ENCODE measurements at regions not wholly inside any gene's neighbourhood (a gene's known extent, or its start where the extent isn't known, plus 50 kb on each side); places are given as distances from the start of the nearest gene placed in this dataset.
A peak's percentile ranks its signal among the peaks of the same experiment; 100 is the strongest.

DNA sequence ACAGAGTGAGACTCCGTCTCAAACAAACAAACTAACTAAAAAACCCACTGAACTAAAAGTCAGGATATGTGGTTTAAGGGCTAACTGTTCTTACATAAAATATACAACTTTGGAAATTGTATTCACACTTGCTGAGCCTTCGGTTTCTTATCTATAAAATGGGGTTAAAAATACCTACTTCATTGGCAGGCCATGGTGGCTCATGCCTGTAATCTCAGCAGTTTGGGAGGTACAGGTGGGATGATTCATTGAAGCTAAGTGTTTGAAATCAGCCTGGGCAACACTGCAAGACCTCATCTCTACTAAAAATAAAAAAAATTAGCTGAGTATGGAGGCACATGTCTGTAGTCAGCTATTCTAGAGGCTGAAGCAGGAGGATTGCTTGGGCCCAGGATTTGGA is 115.4 kb upstream of the KLF6 start:
- in situ Hi-C loops (cut with HindIII; ENCODE audit: low sequenced_read_pairs): no loop called here
- no peak for DNase-seq (ENCODE audit: low spot score)

DNA sequence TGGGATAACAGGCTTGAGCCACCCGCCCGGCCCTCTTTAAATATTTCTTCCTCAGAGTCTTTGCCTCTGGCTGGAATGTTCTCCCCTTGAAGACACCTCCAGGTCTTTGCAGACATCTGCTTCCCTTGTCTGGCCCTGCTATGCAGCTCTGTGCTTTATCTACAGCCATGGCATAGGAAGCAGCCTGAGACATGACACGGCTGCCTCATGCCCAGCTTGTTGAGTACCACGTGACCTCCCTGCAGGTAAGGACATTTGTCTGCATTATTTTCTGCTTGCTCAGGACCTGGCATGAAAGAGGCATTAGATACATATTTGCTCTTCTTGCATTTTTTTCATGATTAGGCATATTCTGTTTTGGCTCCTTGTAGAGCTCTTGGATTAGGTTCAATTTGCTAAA is 113.8 kb upstream of the KLF6 start:
- DNase-seq (ENCODE audit: low spot score): no peak
- in situ Hi-C loops (cut with HindIII; ENCODE audit: low sequenced_read_pairs): no loop called here

DNA sequence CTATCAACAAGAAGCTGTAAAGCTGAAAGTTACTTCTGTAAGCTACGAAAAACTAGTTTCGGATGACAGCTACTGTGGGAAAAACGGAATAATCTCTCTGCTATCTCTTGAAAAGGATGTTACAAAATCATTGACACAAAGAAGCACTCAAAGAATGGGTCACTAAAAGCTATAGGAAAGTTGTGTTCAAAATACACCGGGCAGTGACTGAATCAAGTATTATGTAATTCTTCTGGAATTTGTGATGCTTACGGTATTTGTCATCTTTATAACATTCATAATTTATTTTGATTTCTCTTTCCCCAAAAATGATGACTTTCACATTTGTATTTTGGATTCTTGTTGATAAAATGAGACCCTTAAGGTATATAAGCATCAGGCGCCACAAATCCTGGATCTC is 112.1 kb upstream of the KLF6 start:
- in situ Hi-C loops (cut with HindIII; ENCODE audit: low sequenced_read_pairs): no loop called here
- no peak for DNase-seq (ENCODE audit: low spot score)

DNA sequence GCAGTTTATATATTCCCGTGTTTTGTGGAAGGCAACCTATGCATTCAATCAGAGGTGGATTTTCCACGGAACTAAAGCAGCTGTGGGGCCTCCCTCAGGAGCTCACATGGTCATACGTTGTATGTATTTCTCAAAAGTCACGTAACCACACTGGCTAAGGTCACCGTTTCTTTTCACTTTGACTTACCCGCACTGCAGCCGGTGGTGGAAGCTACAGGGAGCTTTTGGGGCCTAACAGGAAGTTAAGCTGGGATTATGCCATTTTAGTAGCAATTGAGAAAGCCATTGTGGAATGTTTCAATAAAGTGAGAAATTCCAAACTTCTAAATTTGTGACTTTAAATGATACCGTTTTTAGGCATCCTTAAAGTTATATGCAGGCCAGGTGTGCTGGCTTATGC is 111.2 kb upstream of the KLF6 start:
- in situ Hi-C loops (cut with HindIII; ENCODE audit: low sequenced_read_pairs): no loop called here
- DNase-seq (ENCODE audit: low spot score): no peak

DNA sequence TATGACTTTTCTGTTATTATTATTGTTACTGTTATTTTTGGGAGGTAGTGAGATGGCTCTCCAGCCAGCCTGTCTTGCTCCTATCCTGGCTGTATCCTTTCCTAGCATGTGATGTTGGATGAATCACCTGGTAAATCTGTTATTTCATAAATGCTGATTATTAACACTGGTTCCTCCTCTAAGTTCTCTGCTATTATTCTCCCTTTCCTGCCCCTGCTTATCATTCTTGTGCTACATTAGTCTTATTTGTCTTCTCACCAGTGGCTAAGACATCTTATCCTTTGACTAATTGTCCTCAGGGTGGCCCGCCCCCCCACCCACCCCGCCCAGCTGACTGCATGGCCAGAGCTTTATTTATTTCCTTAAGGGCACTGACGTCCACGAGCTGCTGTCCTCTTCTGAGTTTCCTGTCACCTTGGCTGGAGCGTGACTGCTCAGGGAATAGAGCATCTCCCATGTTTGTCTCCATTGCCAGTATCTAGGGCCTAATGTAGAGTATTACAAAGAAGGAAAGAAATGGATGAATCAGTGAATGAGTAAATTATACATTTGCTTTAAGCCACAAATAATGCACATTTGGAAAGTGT is 110.1 kb upstream of the KLF6 start:
- in situ Hi-C loops (cut with HindIII; ENCODE audit: low sequenced_read_pairs): no loop called here
- no peak for DNase-seq (ENCODE audit: low spot score)

DNA sequence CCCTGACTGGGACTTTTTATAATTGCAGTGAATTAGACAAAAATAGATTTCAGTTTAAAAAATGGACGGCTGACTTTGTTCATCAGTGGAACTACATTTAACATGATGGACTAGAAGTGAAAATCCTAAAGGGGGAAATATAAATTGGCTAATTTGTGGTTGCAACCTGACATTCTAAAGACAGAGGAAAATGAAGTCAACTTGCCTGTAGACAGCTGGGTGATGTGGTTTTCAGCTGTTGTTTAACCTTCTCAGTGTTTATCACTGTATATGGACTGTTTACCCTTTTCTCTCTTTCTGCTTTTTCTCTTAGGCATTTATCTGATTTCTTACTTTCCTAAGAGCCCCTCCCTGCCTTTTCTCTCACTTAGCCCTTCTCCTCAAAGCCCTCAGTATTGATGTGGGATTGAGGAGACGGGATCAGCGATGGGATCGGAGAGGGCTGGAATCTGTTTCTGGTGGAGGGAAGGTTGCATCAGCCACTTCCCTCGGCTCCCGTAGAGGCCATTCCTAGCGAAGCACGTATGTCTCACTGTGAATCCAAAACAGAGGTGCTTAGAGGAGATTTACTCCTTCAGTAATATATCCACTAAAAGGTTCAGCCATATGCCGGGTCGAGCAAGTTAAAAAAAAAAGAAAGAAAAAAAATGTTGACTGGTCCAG is 109.0 kb upstream of the KLF6 start:
- in situ Hi-C loops (cut with HindIII; ENCODE audit: low sequenced_read_pairs): no loop called here
- DNase-seq (ENCODE audit: low spot score): no peak

DNA sequence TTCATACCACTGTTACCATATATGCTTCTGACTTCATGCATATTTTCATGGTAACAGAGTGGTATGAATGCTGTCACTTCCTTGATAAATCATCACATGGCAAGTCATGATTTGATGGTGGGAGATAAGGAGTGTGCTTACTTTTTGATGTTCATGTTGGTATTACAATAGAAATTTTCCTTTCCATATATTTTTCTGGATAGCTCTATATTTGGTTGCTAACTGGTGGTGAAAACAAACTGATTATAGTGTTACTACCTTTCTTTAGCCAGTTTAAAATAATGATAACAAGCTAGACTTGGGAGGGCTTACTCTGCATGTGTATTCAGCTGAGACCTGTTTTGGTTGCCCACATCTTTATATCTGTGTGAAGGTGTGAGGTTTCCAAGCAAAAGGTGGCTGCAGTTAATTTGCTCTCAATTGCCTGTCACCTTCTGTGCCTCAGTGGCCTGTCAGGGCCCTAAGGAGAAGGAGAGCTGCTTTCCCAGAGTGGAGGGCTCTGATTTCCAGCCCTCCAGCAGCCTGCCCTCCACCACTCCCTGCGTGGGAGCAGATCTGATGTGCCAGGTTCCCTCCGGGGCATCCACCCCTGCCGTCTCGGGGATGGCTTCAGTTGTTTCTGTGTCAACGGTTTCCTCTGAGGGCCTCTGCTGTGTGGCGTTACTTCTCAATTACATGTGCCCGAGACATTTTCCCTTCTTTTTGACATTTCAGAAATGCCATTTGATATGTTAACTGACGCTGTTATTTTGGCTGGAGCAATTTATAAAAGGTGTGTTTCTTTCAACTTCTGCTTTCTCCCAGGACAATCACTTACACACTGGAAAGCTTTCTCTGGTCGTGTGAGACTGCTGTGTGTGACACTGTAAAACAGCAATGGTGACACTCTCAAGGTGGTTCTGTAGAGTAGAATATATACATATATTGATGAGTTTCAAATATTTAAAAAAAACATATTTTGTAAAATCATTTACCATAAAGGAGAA is 107.7 kb upstream of the KLF6 start:
- DNase-seq (ENCODE audit: low spot score): no peak
- in situ Hi-C loops (cut with HindIII; ENCODE audit: low sequenced_read_pairs): no loop called here

DNA sequence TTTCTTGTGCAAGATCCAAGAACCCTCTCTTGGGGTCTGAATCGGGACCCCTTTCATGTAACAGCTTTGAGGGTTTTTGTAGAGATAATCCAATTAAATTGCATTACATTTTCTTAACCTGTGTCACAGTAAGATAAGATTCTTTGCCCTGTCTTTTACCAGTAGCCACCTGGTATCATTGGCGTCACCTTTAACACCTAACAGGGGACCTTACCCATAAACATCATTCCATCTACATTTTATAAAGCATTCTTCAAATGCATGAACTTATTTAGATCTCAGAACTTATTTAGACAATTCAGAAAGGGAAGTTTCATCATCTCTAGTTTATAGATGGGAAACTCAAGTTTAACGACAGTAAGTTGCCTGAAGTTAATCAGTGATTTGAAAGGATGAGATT is 106.4 kb upstream of the KLF6 start:
- in situ Hi-C loops (cut with HindIII; ENCODE audit: low sequenced_read_pairs): no loop called here
- DNase-seq (ENCODE audit: low spot score): no peak

DNA sequence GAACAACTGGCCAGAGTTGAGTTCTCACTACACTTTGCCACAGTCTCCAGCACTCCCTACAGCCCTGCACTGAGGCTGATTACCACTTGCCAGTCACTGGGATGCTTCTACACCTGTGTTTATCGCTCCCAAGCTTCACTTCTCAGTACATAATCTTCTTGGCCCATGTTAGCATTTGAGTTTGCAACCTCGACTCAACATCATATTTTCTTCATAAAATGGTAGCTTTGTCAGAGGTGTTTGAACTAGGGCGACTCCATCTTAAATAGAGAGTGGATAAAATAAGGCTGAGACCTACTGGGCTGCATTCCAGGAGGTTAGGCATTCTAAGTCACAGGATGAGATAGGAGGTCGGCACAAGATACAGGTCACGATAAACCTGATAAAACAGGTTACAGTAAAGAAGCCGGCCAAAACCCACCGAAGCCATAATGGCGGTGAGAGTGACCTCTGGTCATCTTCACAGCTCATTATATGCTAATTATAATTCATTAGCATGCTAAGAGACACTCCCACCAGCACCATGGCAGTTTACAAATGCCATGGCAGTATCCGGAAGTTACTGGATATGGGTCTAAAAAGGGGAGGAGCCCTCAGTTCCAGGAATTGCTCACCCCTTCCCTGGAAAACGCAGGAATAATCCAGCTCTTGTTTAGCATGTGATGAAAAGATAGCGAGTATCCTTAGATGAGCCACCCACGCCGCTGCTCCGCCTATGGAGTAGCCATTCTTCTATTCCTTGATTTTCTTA is 105.8 kb upstream of the KLF6 start:
- DNase-seq (ENCODE audit: low spot score): no peak
- in situ Hi-C loops (cut with HindIII; ENCODE audit: low sequenced_read_pairs): no loop called here

DNA sequence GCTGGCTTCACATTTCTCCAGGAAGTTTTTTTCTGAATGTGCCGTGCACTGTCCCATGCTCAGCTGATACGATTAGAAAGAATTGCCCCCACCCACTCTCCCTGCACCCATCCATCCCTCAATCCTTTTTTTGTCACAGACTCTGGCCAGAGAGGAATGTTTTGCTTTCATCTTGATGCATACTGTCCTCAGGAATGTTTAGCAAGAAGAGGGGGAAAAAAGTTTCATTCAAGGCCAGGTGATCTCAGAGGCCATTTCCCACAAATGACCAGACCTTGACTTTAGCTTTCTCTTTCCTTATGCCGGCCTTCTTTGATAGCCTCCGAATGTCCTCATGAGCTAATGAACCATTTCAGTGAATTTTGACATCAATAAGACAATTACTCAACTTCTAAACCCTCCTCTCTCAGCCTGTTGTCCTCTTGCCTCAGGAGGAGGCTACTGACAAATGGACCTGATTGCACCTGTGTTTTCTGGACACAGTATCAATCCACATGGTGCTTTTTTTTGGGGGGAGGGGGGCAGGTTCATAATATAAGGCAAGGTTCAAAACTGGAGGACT is 105.0 kb upstream of the KLF6 start:
- DNase-seq (ENCODE audit: low spot score): no peak
- in situ Hi-C loops (cut with HindIII; ENCODE audit: low sequenced_read_pairs): no loop called here

DNA sequence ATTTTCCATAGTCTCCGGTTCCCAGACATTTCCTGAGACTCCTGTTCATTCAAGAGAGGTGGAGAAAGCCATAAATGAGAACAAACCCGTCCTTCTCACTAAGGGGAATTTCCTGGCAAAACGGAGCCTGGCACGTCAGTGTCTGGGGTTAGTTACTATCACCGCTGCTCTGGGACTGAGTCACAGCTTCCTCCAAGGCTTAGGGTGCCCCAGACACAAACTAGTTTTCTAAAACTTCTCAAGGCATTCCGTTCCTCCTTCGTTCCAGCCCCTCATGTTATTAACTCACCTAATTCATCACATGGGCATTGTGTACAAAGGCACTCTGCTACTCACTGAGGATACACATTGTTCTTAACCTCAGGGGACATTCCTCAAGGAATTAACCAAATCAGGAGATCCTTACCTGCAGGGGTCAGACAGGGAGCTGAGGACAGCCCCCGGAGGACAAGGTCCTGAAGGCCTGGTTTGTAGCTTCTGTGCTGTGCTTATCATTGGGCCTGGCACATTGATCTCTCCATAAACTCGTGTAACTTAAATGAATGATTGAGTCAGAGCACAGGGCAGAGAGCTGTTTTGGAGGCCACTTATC is 103.0 kb upstream of the KLF6 start:
- peak; percentile 46 for DNase-seq (ENCODE audit: low spot score)
- in situ Hi-C loops (cut with HindIII; ENCODE audit: low sequenced_read_pairs): no loop called here

DNA sequence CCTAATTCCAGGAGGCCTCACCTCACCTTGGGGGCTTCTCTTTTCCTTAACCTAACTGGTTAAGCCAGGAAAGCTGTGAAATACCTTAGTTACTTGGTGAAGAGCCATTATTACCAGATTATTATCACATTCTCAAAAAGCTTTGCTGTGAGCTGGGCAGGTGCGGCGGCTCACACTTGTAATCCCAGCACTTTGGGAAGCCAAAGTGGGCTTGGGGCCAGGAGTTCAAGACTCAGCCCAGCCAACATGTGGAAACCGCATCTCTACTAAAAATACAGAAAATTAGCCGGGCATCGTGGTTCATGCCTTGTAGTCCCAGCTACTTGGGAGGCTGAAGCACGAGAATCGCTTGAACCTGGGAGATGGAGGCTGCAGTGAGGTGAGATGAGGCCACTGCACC is 102.4 kb upstream of the KLF6 start:
- in situ Hi-C loops (cut with HindIII; ENCODE audit: low sequenced_read_pairs): no loop called here
- DNase-seq (ENCODE audit: low spot score): peak; percentile 4

DNA sequence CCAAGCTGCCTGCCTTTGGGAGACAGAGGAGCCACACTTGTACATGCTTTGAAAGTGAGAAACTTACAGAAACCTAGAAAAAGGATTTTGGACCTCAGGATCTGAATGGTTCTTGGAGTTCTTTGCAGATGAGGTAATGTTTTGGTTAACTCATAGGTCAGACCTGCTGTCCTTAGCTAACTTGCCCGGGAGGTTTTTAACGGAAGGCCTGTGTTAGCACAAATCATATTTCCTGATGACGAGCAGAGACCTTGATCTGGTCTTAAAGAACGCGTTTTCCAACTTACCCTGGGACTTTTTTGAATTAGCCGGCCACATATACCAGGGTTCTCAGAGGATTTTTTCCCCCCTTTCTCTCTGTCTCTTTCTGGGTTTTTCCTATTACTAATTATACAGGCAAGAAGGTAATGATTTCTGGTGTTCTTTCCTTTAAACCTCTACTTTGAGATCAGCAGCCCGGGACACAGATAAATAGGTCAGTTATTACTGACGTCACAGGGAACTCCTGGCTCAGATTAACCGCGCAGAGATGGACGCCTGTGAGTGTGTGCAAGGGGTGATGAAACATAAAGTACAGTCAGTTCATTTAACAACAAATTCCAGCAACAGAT is 101.7 kb upstream of the KLF6 start:
- DNase-seq (ENCODE audit: low spot score): peak; percentile 13
- in situ Hi-C loops (cut with HindIII; ENCODE audit: low sequenced_read_pairs): no loop called here

DNA sequence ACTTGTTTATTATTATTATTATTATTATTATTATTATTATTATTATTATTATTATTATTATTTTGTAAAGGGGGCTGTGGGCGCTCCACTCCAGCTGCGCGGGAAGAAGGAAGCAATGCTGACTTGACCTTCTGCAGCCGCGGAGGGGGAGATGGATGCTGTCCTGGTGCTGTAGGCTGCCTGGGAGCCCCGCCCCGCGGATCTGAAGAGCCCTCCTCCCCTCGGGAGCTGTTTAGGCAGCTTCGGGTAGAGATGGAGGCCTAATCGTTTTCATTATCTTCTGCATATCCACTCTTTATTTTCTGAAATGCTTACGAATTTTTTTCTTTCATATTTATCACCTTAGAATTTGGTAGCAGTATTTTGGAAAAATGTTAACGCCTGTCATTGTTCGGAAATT is 101.2 kb upstream of the KLF6 start:
- no peak for DNase-seq (ENCODE audit: low spot score)
- in situ Hi-C loops (cut with HindIII; ENCODE audit: low sequenced_read_pairs): no loop called here

DNA sequence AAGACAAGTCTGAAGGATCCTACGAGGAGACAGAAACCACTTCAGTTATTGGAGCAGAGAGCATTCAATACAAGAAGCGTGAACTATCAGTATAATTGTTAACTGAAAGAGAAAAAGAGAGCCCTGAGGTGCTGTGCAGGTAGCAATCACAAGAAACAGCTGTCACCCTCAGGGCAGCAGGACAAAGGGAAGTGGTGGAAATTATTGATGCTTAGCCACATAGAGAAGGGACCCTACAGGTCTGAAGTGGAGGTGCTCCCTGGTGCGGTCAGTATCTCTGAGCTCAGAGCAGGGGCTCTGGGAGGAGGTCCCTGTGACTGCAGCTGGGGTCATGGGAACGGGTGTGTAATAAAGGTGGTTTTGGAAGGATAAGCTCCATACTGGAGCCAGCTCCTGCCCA is 97.8 kb upstream of the KLF6 start:
- no peak for DNase-seq (ENCODE audit: low spot score)
- in situ Hi-C loops (cut with HindIII; ENCODE audit: low sequenced_read_pairs): no loop called here

DNA sequence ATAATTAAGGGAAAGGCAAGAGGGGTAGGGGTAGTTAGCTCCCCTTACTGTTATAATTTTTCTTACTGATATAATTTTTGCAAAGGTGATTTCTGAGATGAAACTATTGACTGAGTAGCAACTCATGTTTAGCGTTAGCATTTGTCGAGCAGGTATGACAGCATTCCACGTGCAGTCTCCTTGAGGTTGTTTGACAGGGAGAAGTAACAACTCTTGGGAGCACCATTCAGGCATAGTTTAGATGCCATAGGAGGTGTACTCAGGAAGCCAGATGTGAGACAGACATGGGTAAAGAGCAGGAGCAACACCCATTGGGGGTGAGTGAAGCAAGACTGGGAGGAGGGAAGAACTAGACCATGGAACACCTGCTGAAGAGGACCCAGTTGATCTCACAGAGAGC is 96.6 kb upstream of the KLF6 start:
- in situ Hi-C loops (cut with HindIII; ENCODE audit: low sequenced_read_pairs): no loop called here
- DNase-seq (ENCODE audit: low spot score): no peak

DNA sequence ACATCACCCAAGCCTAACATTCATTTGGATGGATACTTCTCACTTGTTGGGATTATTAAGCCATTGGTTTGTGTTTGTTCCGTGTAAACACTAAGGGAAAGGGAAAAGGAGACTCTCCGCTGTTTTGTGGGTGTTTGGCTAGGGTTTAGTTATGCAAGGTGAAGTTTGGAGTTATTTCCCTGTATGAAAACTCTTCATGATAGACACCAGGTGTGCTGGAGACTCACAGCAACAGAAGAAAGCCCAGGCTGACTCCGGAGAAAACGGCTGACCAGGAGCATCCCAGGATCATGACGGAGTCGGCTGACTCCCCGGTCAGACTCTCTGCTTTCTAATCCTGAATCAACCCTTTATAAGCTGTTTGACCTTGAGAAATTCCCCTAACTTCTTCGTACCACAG is 94.1 kb upstream of the KLF6 start:
- in situ Hi-C loops (cut with HindIII; ENCODE audit: low sequenced_read_pairs): no loop called here
- DNase-seq (ENCODE audit: low spot score): no peak

DNA sequence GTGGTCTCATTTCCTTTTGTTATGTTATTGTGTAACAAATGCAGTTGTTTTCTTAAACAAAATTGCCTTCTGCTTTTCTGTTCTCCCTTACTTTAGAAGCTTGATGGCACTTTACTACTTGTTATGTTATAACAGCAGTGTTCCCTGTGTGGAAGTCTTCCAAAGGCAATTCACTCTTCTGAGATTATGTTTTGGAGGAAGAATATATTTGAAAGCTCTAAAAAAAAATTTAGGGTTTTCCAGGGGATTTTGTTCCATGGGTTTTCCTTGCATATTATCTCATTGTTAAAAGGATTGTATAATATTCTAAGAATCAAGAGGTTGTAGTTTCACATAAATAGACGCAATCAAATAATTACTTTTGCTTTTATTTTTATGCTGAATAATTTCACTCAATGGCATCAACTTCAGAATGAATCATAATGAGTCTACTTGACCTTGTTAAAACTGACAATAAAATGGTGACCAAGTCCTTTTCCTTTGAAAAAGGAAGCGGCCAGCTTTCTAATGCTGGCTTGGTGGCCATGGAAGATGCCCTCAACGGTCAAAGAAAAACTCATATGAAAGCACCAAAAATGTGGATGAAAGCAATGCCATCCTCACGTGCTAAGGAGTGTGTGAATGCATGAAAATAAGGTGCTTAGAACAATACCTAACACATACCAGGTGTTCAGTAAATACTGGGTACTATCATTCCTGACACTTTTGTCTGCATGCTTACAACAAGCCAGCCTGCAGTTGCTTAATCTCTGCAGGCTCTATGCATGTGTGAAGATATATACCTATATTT is 92.4 kb upstream of the KLF6 start:
- in situ Hi-C loops (cut with HindIII; ENCODE audit: low sequenced_read_pairs): no loop called here
- no peak for DNase-seq (ENCODE audit: low spot score)

All from G401 (cell line).